ENCODE measurements at regions not wholly inside any gene's neighbourhood (a gene's known extent, or its start where the extent isn't known, plus 50 kb on each side); places are given as distances from the start of the nearest gene placed in this dataset.
"Not testable (repeated sequence)": the region's sequence is repeated elsewhere in the genome, so short reads cannot be mapped to it uniquely, and the experiment has no call there.

DNA sequence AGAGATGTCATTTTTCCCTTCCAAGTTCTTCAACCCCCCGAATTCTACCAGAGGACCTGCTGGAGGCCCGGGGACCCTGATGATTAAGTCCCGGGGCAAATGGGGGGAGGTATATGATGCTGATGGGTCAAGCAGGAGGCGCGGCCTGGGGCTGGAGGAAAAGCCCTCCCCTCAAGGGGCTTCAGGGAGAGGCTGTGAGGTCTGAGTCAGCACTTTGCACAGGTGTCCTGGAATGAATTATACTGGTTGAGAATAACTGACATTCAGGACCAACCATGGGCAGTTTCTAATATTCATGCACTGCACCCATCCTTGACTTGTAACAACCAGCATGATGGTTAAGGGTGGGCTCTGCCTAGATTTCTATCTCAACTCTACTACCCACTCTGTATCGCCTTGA lies 146.8 kb upstream of the SYT13 start:
- no peak for DNase-seq

DNA sequence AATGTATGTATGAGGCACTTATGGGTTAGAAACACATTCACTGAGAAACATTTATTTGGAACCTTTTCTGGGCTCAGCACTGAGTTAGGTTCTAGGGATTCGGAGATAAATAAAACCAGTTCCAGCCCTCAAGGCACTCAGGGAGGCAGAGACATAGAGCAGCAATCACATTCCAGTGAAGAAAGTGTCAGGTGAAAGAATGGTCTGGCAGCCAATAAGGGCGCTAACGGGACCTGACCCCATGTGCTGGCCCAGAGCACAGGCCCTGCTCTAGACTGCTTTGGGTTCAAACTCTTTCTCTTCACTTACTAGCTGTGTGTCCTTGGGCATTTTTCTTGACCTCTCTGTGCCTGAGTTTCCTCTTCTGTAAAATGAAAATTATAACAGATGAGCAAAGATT lies 146.0 kb upstream of the SYT13 start:
- DNase-seq = no peak

DNA sequence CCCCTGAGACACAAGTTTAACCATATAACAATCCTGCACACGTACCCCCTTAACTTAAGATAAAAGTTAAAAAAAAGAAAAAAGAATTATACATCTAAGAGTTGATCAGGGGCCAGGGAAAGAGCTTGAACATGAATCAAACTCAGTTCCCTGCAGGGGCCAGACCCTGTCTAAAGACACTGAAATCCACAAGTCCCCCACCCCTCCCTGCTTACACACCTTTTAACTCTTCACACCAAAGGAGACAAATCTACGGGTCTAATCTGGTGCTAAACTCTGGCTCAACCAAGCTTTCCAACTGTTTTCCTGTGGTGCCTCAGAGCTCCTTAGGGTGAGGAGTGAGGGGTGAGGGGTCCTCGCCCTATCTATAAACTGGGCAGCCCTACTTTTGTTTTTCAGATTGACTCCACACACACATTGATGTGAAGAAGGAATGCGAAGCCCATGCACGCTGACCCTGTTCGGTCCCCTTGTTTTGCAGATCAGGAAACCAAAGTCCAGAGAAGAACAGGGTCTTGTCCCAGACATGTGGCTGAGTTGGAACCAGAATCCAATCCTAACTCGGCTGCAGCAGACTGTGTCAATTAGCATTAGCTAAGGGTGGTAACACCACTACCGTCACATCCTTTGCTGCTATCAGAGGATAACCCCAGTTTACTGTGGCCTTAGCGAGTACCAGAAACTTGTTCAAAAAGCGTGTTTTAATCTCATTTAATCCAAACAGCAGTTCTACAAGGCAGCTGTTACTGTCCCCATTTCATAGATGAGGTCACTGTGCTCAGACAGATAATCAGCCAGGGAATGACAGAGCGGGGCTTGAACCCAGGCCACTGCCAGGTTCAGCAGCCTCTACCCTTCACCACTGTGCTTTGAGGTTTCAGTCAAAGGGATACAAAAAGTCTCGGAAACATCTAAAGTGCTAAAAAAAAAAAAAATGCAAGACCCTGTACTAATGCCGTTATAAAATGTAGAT lies 145.2 kb upstream of the SYT13 start:
- no peak for DNase-seq

DNA sequence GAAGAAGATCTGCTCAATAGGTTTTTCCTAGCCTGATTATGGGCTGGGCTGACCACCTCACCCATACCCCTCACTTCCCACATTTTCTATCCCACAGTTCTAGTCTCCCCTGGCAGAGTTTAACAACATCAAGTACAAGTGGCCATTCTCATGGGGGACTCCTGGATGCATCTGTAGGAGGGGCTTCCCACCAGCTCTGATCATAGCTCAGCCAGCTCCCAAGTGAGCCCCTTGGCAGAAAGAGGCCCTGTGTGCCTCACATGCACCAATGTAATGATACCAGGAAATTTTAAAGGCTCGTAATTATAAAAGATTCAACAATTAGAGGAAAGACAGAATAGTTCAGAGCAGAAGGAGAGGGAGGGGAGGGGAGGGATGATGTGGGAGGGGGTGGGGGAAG lies 144.2 kb upstream of the SYT13 start:
- DNase-seq = no peak

DNA sequence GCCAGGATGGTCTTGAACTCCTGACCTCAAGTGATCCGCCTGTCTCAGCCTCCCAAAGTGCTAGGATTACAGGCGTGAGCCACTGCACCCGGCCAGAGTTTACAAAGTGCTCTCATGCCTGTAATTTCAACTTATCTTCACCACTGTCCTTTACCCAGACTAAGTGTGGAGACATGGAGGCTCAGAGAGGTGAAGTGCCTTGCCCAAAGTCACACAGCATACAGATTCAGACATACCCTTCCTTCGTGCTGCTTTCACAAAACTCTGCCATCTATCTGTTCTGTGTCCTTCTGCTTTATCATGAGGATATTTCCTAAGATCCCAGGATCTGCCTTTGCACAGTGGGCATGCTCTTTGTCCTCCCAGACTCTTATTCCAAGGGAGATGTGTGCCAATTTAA lies 143.6 kb upstream of the SYT13 start:
- DNase-seq = no peak

DNA sequence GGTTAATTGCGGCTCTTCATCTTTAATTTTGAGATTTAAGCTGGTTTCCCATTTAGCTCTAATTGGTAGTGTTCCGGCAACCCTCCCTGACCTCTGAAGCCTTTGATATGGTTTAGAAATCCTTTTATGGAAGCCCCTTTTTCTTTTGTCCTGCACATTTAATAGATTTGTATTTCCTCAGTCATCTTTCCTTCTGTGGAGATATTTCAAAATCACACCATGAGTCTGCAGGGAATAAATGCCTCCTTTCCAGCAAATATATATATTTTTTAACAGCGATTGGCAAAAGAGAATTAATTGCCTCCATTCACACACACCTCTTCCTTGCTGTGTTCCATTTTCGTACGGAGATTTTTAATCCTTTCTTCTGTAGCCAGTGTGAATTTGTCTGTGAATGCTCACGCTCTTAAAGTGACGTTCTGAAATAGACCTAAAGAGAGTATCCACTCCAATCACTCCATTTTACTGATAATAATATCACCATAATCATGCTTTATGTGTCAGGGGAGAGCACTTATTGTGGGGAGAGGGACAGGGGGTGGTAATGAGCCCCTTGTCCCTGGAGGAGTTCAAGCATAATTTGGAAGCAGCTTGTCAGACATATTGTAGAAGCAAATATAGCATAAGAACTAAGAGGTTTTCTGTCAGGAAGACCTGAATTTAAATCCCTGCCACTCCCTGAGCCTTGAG lies 142.5 kb upstream of the SYT13 start:
- no peak for DNase-seq

DNA sequence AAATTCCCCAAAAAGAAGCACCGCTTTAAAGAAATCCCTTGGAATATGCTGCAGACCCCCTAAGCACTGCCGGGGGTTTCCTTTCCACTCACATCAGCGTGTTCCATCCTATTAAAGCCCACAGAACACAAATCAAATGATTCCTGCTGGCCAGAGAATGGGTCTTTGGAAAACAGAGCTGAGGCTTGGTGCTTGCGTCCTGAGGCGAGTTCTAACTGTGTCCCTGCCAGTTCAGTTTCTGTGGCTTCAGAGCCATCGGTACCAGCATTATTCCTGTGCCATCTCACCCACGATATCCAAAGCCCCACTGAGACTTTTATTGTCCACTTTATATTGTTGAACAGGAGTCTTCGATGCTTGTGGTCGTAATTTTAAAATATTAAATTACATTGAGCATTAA lies 142.0 kb upstream of the SYT13 start:
- DNase-seq = no peak

DNA sequence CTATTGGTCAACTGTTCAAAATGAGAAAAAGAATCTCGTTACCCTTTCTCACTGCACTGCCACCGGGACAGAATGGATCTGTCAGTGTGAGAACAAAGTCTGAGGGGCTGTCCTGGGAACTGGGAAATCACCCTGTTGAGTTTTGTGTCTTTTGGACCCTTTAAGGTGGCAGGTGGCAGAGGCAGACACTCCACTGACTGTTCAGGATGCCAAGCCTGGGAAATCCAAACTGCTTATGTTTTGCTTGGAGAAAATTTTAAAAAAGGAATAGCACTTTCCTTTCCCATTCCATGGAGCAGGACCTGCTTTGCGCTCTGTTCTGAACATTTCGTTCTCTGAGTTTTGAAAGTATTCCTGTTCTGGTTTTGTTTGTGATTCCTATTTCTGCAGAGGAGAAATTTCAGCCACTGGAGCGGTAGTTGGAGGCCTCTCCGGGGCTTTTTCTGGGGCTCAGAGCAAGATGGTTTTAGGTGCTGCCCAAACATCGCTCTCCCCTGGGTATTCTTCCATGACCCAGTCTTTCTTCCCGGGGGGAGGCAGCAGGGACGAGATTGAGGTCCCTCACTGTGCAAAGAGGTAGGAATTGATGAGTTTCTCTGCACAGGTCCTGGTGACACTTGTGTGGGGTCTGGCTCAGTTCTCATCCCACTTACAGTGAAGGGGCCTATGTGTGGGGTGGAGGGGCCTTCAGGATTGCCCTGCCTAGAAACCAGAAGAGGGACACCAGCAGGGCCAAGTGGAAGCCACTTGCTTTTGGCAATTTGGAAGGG lies 138.5 kb upstream of the SYT13 start:
- DNase-seq = no peak

DNA sequence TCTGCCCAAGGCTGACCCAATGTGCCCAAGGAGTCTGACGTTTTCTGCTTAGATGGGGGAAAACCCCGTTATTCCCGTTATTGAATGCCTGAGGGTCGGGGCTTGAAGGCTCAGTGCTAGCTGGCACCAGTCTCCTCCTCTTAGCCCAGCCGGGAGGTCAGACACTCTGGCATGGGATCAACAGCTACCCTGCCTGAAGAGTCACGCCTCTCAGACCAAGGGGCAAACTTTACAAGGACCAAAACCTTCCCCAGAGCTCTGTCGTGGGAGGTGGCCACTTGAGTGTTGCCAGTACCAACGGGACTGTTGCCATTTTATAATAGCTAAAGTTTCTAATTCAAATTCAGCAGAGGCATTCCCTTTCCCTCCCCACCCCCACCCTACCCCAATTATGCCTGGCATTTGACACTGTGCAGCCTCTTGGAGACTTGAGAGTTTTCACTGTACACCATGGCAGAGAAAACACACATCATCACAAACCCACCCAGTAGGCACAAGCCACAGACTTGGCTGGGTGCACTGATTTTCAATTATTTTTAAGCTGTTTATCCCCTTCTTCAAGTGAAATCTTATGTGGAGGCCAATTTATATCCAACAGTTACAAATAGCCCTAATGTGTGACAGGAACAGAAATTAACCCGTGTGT lies 137.5 kb upstream of the SYT13 start:
- no peak for DNase-seq

DNA sequence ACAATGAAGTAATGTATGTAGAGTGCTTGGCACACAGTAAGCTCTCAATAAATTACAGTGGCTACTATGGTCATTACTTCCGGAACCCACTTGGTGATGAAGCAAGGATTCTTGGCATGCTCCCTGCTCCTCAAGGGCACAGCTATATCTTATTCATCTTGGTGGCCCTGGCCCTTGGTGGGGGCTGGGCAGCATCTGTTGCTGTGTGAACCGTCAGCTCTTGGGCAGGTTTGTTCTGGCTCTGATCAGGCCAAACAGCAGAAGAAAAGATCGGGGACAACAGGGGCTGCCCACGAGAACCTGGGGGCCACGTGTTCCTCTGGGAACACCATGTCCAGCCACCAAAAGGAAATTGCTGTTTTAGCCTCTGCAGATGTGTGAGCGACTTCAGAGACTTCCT lies 136.9 kb upstream of the SYT13 start:
- no peak for DNase-seq

DNA sequence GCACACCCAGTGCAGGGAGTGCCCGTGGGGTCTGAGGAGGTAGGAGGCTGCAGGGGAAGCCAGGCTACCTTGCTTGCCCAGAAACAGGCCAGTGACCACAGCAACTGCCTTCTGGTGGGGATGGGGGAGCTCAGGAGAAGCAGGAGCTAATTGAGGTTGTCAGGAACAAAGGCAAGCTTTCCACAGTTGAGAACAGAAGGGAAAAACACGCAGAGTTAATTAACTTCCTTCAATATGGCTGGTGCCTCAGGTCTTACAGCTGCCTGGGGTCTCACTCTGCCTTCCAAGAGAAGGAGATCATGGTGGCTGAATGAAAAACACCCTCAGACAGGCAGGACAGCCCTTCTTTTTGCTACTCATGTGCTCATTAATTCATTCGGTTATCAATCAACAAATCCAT lies 127.9 kb upstream of the SYT13 start:
- DNase-seq = no peak

DNA sequence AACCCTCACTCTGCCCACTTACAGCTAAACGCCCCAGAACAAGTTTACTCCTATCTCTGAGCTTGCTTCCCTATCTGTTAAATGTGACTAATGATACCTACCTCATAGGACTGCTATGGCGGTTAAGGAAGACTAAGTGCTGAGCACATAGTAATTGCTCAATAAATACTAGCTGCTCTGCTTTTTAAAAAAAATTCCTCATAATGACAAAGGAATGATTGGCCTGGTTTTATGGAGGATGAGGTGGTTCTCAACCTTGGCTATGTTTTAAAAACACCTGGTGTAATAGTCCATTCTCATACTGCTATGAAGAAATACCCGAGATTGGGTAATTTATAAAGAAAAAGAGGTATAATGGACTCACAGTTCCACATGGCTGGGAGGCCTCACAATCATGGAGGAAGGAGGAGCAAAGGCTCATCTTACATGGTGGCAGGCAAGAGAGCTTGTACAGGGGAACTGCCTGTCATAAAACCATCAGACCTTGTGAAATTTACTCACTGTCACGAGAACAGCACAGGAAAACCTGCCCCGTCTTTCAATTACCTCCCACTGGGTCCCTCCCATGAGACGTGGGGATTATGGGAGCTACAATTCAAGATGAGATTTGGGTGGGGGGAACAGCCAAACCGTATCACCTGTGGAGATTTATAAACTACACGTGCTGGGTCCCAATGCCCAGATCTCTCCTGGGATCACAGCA lies 127.2 kb upstream of the SYT13 start:
- no peak for DNase-seq

DNA sequence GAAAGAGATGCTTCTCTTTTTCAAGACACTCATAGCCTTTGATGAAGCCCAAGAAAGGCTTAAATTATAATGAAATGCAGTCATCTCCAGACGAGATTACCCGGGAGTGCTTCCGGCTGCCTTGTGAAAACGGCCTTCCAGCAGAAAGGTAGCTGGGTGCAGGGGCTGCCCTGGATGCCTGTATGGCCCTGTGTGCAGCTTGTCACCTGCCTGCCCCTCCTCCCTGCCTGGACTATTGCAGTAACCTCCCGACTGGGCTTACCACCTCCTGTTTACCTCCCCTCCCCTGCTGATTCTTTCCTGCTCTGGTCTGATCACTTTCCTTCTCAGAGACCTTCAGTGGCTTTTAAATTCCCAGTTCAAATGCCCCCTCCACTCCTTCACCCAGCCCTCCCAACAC lies 126.4 kb upstream of the SYT13 start:
- DNase-seq = no peak

DNA sequence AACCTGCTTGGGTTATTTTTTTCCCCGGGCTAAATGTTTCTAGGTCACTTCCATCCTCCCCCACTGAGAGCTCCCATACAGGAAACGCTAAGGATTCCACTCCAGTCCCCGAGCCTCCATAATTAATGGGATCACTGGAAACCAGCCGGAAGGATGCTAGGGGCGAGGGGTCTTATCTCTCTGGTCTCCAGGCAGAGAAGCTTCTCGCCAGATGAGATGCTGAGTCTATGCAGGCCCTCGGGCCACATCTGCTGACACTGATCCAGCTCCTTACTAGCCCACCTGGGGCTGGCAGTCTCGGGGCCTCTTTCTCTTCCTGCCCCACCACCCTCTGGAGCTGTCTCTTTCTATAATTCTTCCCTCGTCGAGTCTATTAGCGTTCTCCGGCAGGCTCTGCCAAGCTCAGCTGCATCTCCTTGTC lies 125.9 kb upstream of the SYT13 start:
- DNase-seq = no peak

DNA sequence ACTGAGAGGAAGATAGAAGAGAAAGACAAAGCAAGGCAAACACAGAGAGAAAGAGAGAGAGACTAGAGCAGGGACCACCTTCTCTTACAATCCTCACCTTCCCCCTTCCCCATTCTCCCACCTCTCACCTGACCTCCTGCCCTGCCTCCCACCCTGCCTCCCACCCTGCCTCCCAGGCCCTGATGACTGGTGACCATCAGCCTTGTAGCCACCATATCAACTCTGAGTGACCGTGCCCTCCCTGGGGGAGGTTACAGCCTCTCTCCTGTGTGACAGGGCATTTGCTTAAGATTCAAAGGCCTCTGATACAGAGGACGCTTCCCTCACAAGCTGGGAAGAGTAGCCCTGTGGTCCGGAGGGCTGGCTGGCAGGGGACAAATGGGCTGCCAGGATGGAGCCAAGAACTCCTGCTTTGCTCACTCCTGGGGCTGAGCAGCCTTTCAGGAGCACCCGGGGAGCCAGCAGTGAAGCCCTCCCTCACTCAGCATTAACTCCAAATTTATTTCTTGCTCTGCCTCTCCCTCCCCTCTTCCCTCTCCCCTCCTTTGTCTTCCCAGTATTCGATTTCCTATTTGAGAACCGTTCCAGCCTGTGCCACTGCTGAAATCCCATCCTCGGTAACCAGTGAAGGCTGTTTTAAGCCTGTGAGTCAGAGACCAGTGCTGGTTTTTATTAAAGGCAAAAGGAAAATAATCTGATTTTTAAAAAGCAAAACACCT lies 125.2 kb upstream of the SYT13 start:
- DNase-seq = no peak

DNA sequence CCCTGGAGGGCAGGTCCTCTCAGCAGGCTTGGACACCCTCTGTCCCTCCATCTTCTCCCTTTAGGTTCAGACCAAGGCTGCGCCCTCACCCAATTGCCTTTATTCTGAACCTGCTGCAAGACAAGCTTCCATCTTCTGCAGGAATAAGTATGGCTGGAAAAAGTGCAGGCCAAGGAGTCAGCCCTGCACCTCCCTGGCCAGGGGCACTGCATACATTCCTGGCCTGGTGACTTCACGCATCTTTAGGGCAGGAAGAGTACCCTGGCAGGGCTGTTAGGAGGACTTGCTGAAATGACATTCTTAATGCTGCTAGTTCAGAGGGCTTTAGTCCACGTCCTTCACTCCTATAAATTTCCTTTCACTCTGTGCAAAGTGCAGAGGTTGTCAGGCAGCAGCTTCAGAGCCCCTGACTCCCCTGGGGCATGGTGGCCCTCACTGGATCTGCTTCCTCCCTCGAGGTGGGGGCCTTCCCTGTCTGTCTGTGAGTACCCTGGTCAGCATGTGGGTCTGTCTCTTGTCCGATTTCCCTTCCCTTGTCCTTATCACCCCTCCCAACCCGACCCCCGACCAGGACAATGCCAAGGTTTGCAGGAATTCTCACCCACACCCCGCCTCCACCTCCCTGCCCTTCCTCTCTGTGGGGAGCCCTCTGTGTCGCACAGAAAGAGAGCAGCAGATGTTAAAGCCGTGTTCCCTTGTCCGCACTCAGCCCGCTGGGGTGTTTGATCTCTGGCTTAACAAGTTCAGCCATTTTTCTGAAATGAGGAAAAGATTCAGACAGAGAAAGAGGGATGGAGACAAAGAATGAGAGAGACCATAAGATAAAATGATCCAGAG lies 124.5 kb upstream of the SYT13 start:
- DNase-seq = no peak

DNA sequence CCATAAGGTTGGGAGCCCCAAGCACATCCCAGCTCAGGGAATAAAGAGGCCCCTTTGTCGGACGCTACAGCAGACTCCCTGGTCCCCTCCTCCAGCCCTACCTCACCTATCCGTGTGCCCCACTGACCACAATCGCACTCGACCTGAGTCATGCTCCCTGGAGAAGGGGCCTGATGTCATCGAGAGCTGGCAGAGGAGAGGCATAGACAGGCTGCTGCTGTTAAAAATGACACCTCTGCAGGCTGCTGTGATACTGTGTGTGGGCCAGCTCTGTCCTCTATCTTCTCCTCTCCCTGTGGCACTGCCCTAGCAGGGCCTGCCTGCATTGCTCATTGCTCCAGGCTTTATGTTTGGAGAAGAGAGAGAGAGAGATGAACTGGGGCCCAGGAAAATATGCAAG lies 123.4 kb upstream of the SYT13 start:
- no peak for DNase-seq

DNA sequence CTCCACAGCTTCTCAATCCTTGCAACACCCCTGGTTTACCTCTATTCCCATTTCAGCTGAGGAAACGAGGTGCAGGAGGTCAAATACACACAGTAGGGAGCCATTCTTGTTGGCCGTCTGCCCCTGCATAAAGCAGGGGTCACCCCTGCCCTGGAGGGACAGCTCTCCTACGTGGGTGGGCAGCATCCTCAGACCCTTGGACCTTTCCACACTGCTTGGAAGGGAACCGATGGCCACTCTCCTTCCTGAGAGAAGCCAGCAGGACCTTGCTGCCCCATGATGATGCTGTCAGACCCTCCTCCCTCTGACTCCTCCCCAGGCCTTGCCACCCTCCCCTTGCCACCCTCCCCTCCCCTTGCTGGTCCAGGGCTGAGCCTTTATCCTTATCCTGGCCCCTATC lies 121.1 kb upstream of the SYT13 start:
- no peak for DNase-seq

DNA sequence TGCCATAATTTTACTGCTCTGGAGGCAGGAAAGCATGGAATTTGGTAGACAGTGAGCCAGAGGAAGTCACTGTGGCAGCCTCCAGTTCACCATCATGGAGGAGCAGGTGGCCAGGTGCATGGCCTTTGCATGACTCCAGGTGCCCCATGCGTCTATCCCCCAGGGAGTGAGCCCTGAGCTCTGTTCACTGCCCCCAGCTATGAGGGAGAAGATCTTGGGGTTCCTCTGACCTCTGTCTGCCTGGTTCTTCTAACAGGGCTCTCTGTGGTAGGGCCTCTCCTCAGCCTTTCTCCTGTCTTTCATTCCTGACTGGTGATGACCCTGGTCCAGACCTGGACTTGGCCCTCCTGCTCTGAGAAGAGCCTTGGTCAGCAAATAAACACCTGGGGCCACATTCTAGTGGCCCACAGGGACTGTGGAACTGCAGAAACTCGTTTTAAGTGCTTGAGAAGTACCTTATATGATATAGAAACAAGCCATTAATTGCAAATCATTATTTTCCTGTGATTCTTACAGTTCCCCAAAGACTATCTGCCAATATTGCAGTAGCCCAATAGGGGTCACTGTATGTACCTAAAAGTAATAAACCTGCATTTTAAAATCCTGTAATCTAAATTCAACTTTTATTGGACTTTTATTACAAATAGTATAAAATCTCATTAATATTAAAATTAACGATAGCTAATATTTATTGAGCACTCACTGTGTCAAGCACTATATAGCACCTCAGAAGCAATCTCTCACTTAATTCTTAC lies 120.0 kb upstream of the SYT13 start:
- no peak for DNase-seq

DNA sequence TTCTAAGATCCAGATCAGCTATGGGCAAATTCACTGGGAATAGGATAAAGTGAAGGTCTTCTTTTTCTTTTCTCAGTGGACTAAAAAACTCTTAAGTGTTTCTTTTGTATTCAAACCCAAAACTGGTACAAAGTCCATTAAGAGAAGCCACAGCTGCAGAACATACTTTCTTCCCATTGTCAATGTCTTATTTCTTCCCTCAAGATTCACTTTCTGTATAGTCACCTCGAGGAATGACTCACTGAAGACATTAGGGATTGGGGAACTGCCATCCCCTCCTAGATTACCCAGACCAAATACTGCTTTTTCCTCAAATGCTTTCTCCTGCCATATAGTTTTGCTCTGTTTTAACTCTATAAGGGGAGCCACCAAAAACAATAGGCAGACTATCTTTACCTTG lies 117.4 kb upstream of the SYT13 start:
- DNase-seq = not testable (repeated sequence)

Data from activated naive CD4-positive, alpha-beta T cell (primary cell).